NCI-H1048 (cell line): ENCODE measurements at regions not wholly inside any gene's neighbourhood (a gene's known extent, or its start where the extent isn't known, plus 50 kb on each side); places are given as distances from the start of the nearest gene placed in this dataset.

Experiments used
- DNase-seq: peaks from one replicate; lab custom pipeline; 2025; lab: John Stamatoyannopoulos, UW

- peak; percentile 49 for DNase-seq
Measured at GRCh38 chr7:27299861-27300260, 57.3 kb downstream of the EVX1 start.

GRCh38 chr7:27300421-27300820, 57.8 kb downstream of the EVX1 start:
- DNase-seq: no peak

- DNase-seq: no peak
Measured at GRCh38 chr7:27302590-27302989, 60.0 kb downstream of the EVX1 start.

DNA sequence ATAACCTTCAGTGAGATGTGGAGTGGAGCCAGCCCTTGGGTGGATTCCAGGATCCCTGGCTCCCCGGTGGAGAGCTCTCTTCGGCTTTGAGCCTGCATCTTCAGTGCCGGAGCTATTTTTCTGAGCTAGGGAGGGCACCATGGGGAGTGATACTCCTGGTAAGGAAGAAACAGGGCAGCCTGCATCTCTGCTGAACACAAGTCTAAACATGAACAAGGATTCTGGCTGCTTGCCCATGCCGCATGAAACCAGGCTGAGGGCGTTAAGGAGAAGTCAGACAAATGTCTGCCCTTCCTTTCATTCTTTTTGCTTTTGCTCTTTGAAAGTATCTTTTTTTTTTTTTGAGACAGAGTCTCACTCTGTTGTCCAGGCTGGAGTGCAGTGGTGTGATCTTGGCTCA, 60.4 kb downstream of the EVX1 start:
- DNase-seq: no peak

- DNase-seq: no peak
Measured at GRCh38 chr7:27305854-27306253, 63.3 kb downstream of the EVX1 start.

DNA sequence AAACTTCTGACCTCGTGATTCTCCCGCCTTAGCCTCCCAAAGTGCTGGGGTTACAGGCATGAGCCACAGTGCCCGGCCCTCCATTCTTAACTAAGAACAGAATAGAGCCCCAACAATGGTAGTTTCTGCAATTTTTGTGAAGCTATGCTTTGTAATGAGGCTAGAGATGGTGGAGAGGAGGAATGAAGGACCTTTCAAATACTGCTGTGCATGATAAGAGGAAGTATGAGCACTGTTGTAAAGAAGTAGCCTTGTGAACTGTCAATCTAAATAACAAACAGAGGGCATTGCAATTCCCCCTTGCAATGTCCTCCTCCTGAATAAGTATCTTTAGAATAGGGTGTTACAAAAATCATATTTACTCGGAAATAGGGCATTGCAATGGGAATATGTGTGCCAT, 70.2 kb downstream of the EVX1 start:
- no peak for DNase-seq

GRCh38 chr7:27314111-27314510, 71.5 kb downstream of the EVX1 start:
- DNase-seq: no peak

DNA sequence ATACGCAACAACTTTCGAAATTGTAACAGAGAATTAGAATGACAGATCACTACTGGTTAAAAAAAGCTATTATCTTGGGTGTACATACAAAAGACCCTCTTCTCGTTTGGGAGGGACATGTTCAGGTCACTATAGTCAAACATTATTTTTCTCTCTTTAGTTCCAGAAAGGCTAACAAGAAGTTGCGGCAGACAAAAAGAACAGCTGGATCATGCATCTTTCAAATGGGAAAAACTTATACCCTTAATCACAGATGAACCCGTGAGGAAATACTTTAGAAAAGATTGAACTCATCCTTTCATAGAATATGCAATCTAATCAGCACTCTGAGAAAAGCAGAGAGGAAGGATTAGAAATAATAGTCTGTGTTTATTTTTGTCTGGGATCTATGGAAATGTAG, 72.5 kb downstream of the EVX1 start:
- no peak for DNase-seq

DNA sequence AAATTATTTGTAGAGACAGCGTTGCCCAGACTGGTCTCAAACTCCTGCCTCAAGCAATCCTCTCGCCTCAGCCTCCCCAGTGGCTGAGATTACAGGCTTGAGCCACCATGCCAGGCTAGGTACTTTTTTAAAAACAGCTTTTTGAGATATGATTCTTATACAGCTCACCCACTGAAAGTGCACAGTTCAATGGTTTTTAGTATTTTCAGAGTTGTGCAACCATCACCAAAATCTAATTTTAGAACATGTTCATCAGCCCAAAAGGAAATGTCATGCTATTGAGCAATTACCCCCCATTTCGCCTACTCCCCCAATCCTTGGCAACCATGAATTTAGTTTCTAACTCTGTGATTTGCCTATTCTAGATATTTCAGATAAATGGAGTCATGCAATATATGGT, 73.7 kb downstream of the EVX1 start:
- no peak for DNase-seq

DNA sequence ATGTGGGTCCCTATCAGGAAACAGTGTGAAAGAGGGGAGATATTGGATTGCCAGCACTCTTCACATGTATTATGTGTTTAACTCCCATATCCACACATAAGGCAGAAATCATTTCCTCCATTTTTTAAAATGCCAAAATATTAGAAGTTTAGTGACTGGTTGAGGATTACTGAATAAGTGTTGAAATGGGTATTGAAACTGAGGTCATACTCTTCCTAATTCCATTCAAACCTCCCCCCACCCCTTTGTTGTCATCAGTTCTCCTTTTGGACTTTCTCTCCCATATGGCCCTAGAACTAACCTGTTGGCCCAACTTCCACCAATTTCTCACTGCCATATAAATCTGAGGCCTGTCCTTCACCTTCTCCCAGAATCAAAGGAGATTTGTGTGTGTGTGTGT, 81.6 kb downstream of the EVX1 start:
- DNase-seq: no peak

DNA sequence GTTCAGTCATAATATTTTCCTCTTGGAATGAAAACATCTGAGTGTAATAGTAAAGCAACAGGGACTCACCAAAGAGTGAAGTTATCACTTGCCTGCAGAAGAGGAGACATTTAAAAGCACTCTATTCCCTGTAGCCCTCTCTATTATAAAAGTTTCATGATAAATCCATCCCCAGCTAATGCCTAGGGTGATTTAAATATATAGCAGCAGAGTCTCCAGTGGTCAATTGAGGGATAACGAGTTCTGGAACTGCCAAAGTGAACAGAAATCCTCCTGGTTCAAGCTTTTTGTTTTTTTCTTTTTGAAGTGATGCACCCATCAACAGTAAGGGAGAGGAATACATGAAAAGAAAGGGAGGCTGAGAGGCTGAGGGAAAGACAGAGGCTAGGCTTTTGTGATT, 87.3 kb downstream of the EVX1 start:
- no peak for DNase-seq

DNA sequence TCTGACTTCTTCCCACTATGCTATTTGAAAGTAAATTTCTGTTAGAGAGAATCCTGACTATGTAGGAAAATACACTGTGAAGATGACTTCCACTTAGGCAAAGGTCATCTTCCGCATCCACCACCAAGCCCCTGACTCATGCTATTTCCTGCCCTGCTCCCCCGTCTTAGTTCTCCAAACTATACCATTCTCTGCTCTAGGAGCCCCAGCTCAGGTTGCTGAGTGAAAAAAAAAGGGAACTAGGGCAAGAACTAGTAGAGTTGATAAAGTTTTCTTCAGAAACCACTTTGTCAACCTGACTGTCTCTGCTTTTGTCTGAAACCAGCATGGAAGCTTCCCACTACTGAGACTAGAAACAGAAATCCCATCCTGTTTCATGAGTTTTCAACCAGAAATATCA, 96.9 kb downstream of the EVX1 start:
- DNase-seq: no peak

DNA sequence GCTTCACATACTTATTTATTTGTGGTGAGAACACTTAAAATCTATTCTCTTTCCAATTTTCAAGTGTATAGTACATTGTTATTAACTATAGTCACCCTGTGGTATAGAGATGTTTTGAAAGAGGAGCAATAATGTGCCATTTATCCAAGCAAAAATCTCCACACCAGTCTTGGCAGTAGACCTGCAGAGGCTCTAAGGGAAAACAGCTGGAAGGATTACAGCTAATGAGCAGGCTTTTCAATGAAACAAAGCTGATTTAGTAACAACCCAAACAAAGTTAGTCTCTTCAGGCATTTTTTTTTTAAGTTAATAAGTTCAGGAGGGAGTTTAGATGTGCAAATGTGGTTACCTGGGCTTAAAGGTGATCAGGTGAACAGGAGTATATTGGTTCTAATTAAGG, 101.9 kb downstream of the EVX1 start:
- DNase-seq: no peak

- no peak for DNase-seq
Measured at GRCh38 chr7:27345164-27345887, 102.7 kb downstream of the EVX1 start.

DNA sequence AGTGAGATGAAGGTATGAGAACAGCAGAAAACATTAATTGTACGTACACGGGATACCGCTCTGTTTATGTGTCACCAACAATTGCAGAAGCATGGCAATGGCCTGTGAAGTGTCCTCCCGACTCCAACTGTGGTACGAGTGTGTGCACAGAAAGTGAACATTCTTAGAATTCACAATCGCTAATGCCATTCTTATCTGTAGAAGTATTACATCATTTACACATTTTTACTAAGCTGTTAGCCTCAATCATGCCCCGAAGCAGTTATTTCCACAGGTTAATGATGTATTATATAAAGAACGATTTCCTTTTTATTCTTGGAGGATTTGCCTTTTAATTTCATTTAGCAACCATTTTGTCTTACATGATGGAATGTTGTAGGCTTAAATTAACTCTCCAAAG, 103.4 kb downstream of the EVX1 start:
- DNase-seq: no peak

GRCh38 chr7:27346531-27347275, 104.1 kb downstream of the EVX1 start:
- DNase-seq: no peak

- no peak for DNase-seq
Measured at GRCh38 chr7:27347276-27347640, 104.7 kb downstream of the EVX1 start.

GRCh38 chr7:27349621-27350020, 107.0 kb downstream of the EVX1 start:
- no peak for DNase-seq

GRCh38 chr7:27351137-27351536, 108.5 kb downstream of the EVX1 start:
- DNase-seq: no peak

GRCh38 chr7:27351786-27352185, 109.2 kb downstream of the EVX1 start:
- DNase-seq: no peak

DNA sequence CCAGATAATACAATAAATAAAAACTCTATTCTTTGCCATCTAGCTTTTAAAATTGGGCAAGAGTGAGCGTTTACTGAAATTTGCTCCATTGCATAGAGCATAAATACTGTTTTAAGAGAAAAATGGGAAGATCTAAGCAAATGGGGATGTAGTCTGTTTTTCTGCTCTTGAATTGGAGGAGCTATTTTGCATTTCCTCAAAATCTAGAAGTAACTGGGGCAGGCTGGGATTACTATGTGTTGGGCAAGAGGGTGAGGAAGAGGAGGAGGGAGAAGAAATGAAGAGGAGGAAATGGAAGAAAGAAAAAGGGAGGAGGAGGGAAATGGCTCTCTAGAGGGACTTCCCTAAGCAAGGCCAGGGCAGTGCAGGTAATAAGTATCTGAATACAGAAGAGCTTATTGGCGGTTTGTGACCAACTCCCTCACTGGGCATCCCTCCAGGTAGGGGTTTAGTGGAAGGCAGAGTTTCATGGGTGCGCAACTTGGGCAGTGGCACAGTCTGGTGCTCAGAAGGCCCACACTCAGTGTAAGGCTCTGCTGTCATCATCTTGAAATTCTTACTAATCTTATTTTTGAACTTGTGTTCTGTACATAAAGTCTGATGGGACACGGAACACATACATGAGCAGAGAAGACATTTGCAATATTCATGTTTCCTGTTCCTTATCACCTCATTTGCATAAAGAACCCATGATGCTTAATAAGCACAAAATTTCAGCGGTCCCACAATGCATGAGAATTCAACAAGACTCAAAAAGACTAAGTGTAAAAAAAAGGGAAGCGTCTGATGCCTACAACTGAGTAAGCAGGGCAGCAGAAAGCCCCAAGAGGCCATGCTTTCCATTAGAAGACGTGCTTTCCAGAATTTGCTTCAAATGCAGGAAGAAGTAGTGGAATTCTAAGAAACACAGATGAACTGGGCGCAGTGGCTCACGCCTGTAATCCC, 116.9 kb downstream of the EVX1 start:
- no peak for DNase-seq

DNA sequence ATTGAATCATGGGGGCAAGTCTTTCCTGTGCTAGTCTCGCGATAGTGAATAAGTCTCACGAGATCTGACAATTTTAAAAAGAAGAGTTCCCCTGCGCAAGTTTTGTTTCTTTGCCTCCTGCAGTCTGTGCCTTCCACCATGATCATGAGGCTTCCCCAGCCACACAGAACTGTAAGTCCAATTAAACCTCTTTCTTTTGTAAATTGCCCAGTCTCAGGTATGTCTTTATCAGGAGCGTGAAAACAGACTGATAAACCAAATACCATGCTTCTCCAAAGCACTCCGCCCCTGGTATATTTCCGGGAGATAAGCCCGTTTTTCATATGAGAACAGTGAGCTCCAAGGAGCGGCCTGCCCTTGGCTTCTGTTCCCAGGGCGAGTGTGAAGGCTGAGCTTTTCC, 118.9 kb downstream of the EVX1 start:
- DNase-seq: no peak

DNA sequence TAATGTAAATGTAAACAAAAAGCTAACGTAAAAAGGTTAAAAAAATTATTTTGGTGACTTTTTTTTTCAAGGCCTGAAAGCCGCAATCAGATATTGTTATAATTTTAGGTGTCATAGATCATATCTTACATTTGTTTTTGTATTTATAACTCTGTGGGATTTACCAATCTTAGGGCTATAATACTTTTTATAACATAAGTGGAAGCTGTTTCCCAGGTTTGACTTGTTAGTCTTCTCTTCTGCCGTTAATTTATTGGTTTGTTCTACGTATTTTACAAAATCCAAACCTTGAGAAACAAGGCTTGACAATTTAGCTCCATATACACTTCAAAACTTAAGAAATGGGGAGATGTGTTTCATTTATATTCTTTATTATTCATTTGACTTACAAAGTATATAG, 119.4 kb downstream of the EVX1 start:
- no peak for DNase-seq
